Pancreas (tissue), 10 donors: ENCODE measurements at regions not wholly inside any gene's neighbourhood (a gene's known extent, or its start where the extent isn't known, plus 50 kb on each side); places are given as distances from the start of the nearest gene placed in this dataset.

Experiments
- ATAC-seq, 4 donors: fragments of 200-7000 bp; cut with Tn5 transposase; one replicate each; pipeline versions ENCODE4 v1.8.0 to v1.9.1; 2020; ENCODE audit warnings: mild to moderate bottlenecking in 4 of 4, moderate library complexity in 4 of 4
- DNase-seq, 6 donors: peaks; one replicate each; pipeline ENCODE4 v3.0.0-alpha.2; 2020
- FAIRE-seq: peaks from 2 replicates; lab custom pipeline; 2012; peaks lifted over from hg19 to GRCh38; lab: Jason Lieb, UNC
- H3K27ac ChIP-seq, 4 donors: fragments of 200-600 bp; sonication (generic); 1 replicate in 3 of 4; 2 replicates in 1 of 4; pipeline versions ENCODE4 v1.5.0 to v1.8.0; 2020
- H3K27me3 ChIP-seq, 4 donors: fragments of 200-600 bp; one replicate each; pipeline ENCODE4 v1.8.0; 2021
- H3K36me3 ChIP-seq, 3 donors: fragments of 200-600 bp; sonication (generic) in 1 of 3; one replicate each; pipeline versions ENCODE4 v1.5.0 to v1.8.0; 2020 to 2021
- H3K4me1 ChIP-seq, 3 donors: fragments of 200-600 bp; one replicate each; pipeline ENCODE4 v1.8.0; 2021
- H3K4me3 ChIP-seq, 4 donors: fragments of 200-600 bp; sonication (generic) in 2 of 4; one replicate each; pipeline versions ENCODE4 v1.5.0 to v1.8.0; 2020 to 2021
- H3K9me3 ChIP-seq, 4 donors: fragments of 200-600 bp; one replicate each; pipeline ENCODE4 v1.8.0; 2021
- WGBS, 2 donors: extraction: QIAGEN DNeasy Blood & Tissue Kit; methylation state at CpG; one replicate each; pipeline ENCODE4 v1.1.7; 2013; 5-methylcytosine and 5-hydroxymethylcytosine counted together
- intact Hi-C, 3 donors: fragments of 100-400 bp; cut with DNase I; formaldehyde crosslinking; loops; one replicate each; pipeline versions ENCODE4 v1.11.1 to v1.14.2; 2022
- TF ChIP-seq, protein P1 (sequence below), 4 donors: fragments of 200-600 bp; sonication (generic) in 3 of 4; IDR thresholded peaks; one replicate each; pipeline versions ENCODE4 v1.5.0 to v1.8.0; 2021; ENCODE audit warnings: antibody characterized with exemption in 4 of 4
- donor health status: healthy with polysubstance abuse.
- donor health status: DM: no; HTN: no; CAD: no; lungs with moderate emphysema.
- donor health status: DM: no; HTN: no; CAD: no.
- donor health status: control.
- donor health status: control.
- donor health status: Bipolar disorder and iron deficiency.
- donor health status: DM: yes; HTN: yes; CAD: no.
- donor health status: DM: no; HTN: no; CAD: no.
- donor health status: DM: no; HTN: no; CAD: no.
- donor health status: DM: yes; HTN: yes; CAD: no.

GRCh38 chr1:232329103-232329813, 300.7 kb downstream of the SIPA1L2 start:
- Histone ChIP-seq H3K27me3 (no peaks in the 10 kb centered on the region), H3K36me3 (no peaks in the 10 kb centered on the region), H3K4me1 (no peaks in the 10 kb centered on the region), H3K4me3 (no peak overlapping the region), H3K9me3 (no peaks in the 10 kb centered on the region), H3K27ac (no peak overlapping the region)
- no peak for ATAC-seq
- no peak for DNase-seq
- intact Hi-C loops: no loop called here
- WGBS, 2 donors: 73 to 75% methylated on average over 10 of the region's 10 CpGs
- no peak for FAIRE-seq
- TF ChIP-seq, protein P1, sequence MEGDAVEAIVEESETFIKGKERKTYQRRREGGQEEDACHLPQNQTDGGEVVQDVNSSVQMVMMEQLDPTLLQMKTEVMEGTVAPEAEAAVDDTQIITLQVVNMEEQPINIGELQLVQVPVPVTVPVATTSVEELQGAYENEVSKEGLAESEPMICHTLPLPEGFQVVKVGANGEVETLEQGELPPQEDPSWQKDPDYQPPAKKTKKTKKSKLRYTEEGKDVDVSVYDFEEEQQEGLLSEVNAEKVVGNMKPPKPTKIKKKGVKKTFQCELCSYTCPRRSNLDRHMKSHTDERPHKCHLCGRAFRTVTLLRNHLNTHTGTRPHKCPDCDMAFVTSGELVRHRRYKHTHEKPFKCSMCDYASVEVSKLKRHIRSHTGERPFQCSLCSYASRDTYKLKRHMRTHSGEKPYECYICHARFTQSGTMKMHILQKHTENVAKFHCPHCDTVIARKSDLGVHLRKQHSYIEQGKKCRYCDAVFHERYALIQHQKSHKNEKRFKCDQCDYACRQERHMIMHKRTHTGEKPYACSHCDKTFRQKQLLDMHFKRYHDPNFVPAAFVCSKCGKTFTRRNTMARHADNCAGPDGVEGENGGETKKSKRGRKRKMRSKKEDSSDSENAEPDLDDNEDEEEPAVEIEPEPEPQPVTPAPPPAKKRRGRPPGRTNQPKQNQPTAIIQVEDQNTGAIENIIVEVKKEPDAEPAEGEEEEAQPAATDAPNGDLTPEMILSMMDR (IDR thresholded peaks at IDR 0.05): no peak

DNA sequence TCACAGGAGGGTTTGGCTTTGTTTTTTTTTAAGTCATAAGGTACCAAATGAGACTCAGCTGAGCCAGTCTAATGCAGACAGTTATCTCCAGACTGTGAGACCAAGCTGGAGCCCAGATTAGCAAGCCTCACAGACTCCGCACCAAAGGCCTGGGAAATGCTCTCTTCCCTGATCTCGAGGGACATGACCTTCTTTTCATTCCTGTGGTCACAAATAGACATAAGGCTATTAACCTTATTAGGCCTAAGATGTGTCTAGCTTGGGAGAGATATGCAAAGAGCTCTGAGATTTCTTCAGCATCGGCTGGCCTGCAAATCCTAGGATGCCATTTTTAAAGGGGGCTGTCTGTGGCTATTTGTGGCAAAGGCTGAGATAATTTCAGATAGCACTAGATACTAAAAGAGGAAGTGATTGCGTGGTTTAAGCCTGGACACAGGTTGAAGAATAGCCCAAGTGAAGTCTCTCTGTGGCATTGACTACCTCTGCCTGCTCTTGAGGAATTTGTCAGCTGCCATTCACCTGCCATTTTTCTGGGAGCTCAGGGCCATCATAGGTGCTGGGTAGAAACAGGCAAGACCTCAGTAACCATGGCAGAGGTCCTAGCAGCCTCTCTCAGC, 301.3 kb downstream of the SIPA1L2 start:
- Histone ChIP-seq H3K27me3 (no peaks in the 10 kb centered on the region), H3K4me1 (no peaks in the 10 kb centered on the region), H3K27ac (no peak overlapping the region), H3K9me3 (no peaks in the 10 kb centered on the region), H3K4me3 (no peak overlapping the region), H3K36me3 (no peaks in the 10 kb centered on the region)
- FAIRE-seq (no peak), ATAC-seq (peak in 1 of 4 donors; percentile 12), DNase-seq (no peak)
- TF ChIP-seq, protein P1 (IDR thresholded peaks at IDR 0.05): no peak
- WGBS, 2 donors: 74 to 83% methylated on average over 4 of the region's 4 CpGs
- intact Hi-C loops: no loop called here

- no peaks in the 10 kb centered on the region for H3K36me3 ChIP-seq
- H3K27ac ChIP-seq: no peak overlapping the region
- intact Hi-C loops: no loop called here
- no peaks in the 10 kb centered on the region for H3K4me1 ChIP-seq
- TF ChIP-seq, protein P1 (IDR thresholded peaks at IDR 0.05): no peak
- H3K9me3 ChIP-seq: no peaks in the 10 kb centered on the region
- no peaks in the 10 kb centered on the region for H3K27me3 ChIP-seq
- no peak overlapping the region for H3K4me3 ChIP-seq
- WGBS, 2 donors: 73 to 74% methylated on average over 5 of the region's 5 CpGs
- no peak for ATAC-seq
- FAIRE-seq: no peak
- no peak for DNase-seq
Measured at GRCh38 chr1:232327899-232328298, 302.0 kb downstream of the SIPA1L2 start.

DNA sequence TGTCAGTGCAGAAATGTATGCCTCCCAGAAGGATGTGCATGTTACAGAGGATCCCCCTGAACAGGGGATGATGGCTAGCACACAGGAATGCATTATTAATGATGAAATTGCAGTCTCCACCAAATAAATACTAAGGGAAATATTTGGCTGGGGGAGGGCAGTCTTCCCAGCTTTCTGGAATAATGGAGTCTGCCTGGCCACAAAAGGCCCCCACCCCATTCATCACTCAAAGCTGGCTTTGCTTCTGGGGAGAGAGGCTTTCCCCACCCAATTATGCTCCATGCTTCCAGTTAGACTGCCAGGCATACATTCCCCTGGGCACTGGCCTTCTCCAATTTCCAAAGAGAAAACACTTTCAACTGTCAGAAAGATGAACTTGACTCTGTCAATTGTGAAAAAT, 302.7 kb downstream of the SIPA1L2 start:
- TF ChIP-seq, protein P1 (IDR thresholded peaks at IDR 0.05): no peak
- H3K4me3 ChIP-seq: no peak overlapping the region
- intact Hi-C loops: no loop called here
- FAIRE-seq (no peak), ATAC-seq (no peak), DNase-seq (no peak)
- H3K36me3 ChIP-seq: no peaks in the 10 kb centered on the region
- H3K9me3 ChIP-seq: no peaks in the 10 kb centered on the region
- H3K27me3 ChIP-seq: no peaks in the 10 kb centered on the region
- no peaks in the 10 kb centered on the region for H3K4me1 ChIP-seq
- no peak overlapping the region for H3K27ac ChIP-seq

DNA sequence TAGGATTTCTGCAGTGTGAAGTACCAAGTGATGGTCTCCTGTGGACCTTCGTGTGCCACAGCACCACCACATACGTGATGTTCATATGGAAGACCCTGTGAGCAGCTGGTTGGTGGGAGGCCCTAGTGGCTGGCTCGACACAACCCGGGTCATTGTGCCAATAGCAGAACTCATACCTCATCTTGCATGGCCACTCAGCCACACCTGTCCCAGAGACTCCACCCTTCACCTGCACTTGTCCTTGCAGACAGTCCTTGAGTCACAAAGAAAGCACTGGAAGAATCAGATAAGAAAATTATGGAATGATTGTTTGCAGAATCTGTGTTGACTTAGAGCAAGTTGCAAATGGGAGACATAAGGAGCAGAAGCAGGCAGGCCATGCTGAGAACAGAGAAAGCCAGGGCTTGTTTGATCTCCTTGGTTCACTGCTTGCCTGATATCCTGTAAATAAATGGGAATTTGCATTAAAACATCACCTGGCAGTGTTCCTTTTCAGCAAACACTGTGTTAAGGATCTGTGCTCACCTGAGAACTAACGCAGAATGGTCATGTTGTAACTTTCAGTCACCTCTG, 307.7 kb downstream of the SIPA1L2 start:
- Histone ChIP-seq H3K27ac (no peak overlapping the region), H3K9me3 (no peaks in the 10 kb centered on the region), H3K4me1 (no peaks in the 10 kb centered on the region), H3K4me3 (no peak overlapping the region), H3K27me3 (no peaks in the 10 kb centered on the region), H3K36me3 (no peaks in the 10 kb centered on the region)
- no peak for FAIRE-seq
- 77 to 79% methylated on average over 5 of the region's 5 CpGs for WGBS, 2 donors
- DNase-seq: no peak
- peak in 2 of 4 donors; percentile 17 to 62 for ATAC-seq
- TF ChIP-seq, protein P1 (IDR thresholded peaks at IDR 0.05): no peak
- intact Hi-C loops: no loop called here
